ENCODE measurements at regions not wholly inside any gene's neighbourhood (a gene's known extent, or its start where the extent isn't known, plus 50 kb on each side); places are given as distances from the start of the nearest gene placed in this dataset.

- no peak for TF ChIP-seq POLR2A (IDR thresholded peaks at IDR 0.05; ENCODE audit: low read depth, low read length)
- TF ChIP-seq POLR2AphosphoS5 (IDR thresholded peaks at IDR 0.05; ENCODE audit: low read depth, low read length), result no peak
Observed at GRCh38 chr5:109611061-109611460, 78.7 kb upstream of the MAN2A1 start.
